ENCODE measurements at regions not wholly inside any gene's neighbourhood (a gene's known extent, or its start where the extent isn't known, plus 50 kb on each side); places are given as distances from the start of the nearest gene placed in this dataset.
"Not testable (repeated sequence)": the region's sequence is repeated elsewhere in the genome, so short reads cannot be mapped to it uniquely, and the experiment has no call there.

DNA sequence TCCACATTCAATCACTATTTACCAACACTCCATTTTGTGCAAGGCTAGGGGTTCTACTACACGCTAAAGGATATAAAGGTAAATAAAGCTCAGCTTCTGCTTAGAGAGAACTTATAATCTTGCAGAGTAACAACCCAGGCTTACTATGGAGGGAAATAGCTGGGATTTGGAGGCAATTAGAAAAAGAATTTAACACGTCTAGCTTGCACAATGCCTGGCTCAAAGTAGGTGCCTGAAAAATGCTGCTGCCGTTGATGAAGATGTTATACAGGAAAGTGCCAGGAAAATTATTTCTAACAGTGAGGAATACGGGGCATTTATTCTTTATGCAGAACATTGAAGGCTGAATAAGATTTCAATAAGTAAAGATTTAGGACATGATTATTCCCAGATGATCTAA is 214.2 kb downstream of the KITLG start:
- intact Hi-C loops (cut with micrococcal nuclease), result no loop called here

DNA sequence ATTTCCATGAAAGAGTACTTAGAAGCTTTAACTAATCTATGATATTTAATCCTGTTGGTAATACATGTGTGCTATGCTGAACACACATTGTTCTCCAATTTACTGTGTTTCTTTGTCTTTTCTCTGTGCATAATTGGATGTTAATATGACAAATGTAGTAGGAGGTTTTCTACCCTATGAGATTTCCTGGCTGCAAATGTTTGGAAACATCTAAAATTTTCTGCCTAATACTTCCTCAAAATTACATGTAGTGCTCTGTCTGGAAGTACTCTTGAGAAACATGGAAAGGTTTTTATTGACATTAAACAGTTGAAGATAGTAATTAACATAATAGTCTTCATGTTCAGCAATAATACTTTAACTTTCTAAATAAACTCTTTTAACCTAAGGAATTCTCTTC is 213.0 kb downstream of the KITLG start:
- intact Hi-C loops (cut with micrococcal nuclease), result no loop called here

- intact Hi-C loops (cut with micrococcal nuclease), result not testable (repeated sequence)
Observed at GRCh38 chr12:88368077-88368476, 212.2 kb downstream of the KITLG start.

DNA sequence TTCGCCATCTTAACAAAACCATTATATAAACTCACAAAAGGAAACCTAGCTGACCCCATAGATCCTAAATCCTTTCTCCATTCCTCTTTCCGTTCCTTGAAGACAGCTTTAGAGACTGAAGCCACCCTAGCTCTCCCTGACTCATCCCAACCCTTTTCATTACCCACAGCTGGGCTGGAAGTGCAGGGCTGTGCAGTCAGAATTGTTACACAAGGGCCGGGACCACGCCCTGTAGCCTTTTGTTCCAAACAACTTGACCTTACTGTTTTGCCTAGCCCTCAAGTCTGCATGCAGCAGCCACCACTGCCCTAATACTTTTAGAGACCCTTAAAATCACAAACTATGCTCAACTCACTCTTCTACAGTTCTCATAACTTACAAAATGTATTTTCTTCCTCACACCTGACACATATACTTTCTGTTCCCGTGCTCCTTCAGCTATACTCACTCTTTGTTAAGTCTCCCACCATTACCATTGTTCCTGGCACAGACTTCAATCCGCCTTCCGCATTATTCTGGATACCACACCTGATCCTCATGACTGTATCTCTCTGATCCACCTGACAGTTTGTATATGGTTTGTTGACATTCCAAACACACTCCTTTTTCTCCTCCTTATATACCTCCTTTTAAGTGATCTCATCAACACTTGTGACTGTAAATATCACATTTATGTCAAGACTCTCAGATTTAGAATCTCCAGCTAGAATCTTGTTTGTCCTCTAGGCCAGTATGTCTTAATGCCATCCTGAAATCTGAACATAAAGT is 208.7 kb downstream of the KITLG start:
- intact Hi-C loops (cut with micrococcal nuclease), result no loop called here

- intact Hi-C loops (cut with micrococcal nuclease), result no loop called here
Observed at GRCh38 chr12:88375306-88376305, 204.7 kb downstream of the KITLG start.

DNA sequence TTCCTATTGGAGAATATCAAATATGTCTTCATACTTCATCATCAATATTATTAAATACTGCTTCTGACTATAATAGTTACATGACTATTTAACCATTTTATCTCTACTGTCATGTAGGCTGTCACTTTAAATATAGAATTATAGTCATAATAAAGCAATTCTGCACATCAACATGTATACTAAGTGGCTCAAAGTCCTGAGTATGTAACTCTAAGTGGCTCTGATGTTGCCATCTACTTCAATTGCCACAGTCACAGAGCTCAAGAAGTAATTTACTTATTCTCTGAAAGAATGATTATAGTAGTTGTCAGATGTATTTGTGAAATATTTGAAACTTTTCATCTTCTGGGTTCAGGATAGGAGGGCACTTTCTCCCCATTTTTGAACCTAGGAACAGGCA is 202.3 kb downstream of the KITLG start:
- intact Hi-C loops (cut with micrococcal nuclease), result no loop called here

DNA sequence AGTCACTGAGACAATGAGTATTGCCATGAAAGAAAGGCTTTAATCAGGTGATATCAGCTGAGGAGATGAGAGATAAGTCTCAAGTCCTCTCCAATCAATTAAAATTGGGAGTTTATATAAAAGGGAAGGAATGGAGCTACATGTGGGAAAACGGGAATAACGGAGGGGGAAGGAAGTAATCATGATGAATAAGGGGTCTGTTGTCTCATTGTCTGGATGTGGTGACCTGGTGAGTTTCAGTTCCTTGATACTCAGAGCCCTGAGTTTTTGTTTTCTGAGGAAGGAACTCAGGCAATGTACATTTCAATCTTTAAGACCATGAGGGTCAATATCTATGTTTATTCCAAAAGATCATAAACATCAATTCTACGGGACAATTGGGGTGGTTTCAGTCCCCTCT is 198.8 kb downstream of the KITLG start:
- intact Hi-C loops (cut with micrococcal nuclease), result no loop called here

DNA sequence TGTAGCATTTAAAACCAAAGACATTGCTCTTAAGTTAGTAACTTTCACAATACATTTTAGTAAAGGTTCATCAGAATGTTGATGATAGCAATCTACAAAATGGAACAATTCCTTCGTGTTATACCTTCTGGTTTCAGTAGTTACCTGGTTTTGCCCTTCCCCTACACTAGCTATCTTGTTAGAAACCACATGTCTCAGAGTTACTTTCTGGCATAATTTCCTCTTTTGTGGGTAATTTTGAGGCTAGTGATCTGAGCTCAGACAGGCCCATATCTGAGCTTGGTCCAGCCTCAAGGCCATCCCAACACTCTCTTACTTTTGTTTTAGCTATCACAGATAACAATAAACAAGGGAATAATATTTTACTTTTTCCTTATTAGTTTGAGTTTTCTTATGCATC is 196.9 kb downstream of the KITLG start:
- intact Hi-C loops (cut with micrococcal nuclease), result no loop called here

DNA sequence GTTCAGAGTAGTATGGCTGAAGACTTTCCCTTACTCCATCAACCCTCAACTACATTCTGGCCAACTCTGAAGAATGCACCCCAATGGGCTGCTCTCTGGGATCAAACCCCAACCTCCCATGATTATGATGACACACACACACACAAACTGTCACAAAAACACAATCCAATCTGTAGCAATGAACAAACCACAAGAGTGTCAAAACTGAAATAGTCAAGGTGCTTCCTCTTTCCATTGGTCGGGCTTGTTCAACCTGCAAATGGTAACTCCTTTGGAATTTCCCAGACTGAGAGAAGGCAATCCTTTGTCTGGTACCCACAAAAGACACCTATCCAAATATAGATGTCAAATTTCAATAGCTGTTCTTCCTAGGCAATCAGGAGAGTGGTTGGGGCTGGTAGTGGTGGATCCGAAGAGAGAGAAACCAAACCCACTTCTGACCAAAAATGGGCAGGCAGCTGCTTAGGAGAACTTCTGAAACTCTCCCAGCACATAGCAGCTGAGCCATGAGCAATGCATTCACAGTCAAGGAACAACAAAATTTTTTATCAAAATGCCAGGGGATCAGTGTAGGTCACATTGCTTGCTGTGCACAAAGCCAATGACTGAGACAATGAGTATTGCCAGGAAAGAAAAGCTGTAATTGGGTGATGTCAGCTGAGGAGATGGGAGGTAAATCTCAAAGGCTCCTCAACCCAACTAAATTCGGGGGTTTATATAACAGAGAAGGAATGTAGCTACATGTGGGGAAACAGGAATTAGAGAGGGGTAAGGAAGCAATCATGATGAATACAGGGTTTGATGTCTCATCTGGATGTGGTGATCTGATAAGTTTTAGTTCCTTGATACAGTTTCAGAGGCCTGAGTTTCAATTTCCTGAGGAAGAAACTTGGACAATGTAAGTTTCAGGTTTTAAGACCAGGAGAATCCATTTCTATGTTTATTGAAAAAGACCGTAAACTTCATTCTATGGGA is 191.4 kb downstream of the KITLG start:
- intact Hi-C loops (cut with micrococcal nuclease), result no loop called here

GRCh38 chr12:88390811-88391210 is 189.5 kb downstream of the KITLG start:
- intact Hi-C loops (cut with micrococcal nuclease), result loop anchor here (1.0 kb wide), 1 partner anchor 92 kb away; no protein-coding TSS in a partner anchor

DNA sequence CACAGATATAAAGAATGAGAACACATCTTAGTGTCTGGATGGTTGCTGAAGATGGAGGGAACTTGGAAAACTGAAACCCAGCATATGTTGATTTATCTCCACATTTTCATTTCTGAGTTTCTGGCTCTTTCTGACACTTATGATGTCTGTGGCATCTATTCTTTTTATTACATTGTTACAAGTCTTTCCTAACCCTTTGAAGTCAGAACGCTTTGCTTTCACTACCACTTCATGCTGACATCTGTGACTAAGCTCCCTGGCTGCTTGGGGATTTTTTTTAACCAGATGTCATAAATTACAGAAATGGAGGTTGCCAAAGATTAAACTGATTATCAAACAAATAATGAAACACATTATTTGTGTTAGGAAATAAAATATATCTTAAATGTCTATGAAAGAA is 188.7 kb downstream of the KITLG start:
- intact Hi-C loops (cut with micrococcal nuclease), result loop anchor here (1.0 kb wide), 1 partner anchor 92 kb away; no protein-coding TSS in a partner anchor

DNA sequence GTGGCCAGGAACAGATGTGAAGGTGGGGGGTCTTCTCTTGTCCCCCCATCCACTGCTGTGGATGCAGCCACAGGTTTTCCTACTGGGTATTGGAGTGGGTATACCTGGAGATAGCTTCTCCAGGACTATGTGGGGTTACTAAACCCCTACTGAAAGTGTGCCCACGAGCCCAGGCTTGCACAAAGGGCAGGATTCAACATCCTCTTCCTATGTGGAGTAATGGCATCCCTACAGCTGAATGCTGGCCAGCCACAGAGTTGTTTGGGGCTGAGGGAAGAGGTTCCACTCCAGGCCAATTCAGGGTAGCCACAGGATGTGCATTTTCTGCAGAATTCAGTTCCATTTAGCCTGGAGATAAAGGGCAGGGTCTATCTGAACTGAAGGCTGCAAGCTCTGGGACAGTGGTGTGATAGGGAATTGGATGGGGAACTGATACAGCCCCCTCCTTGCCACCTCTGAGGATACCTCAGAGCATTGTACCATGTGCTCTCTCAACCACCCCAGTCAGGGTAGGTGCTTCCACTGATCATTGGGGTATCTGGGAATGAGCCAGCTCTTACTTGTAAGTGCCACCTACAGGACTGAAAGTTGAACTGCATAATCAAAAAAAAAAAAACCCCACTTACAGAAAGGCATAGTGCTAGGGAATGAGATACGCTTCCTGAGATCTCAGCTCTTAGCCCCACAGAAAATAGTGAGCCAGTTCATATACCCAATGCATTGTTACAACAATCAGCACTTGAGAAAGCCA is 187.1 kb downstream of the KITLG start:
- intact Hi-C loops (cut with micrococcal nuclease), result loop anchor here (1.0 kb wide), 1 partner anchor 282 kb away; no protein-coding TSS in a partner anchor

DNA sequence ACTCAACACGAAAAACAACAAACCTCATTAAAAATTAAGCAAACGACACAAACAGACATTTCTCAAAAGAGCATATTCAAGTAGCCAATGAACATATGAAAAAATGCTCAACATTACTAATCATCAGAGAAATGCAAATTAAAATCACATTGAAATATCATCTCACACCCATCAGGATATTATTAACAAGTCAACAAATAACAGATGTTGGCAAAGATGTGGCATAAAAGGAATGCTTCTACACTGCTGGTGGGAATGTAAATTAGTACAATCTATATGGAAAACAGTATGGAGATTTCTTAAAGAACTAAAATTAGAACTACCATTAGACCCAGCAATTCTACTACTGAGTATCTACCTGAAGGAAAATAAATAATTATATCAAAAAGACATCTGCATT is 182.2 kb downstream of the KITLG start:
- intact Hi-C loops (cut with micrococcal nuclease), result no loop called here

GRCh38 chr12:88399811-88400210 is 180.5 kb downstream of the KITLG start:
- intact Hi-C loops (cut with micrococcal nuclease), result no loop called here

DNA sequence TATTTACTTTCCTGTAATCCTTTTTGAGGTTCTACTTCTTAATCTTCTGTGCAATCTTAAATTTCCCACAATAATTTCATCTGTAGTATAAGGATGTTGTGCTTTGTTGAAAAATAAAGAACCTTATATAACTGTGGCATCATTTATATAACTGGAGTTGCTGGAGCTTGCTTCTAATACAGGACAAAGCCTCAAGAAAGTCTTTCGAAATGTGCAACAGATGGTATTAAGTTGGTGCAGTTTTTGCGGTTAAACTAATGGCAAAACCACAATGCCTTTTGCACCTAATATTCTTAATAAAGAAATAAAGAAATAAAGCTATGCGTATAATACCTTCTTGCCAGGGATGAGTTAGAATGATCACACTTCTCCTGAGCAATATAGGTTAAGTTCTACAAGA is 180.0 kb downstream of the KITLG start:
- intact Hi-C loops (cut with micrococcal nuclease), result no loop called here

GRCh38 chr12:88401155-88401554 is 179.1 kb downstream of the KITLG start:
- intact Hi-C loops (cut with micrococcal nuclease), result no loop called here

DNA sequence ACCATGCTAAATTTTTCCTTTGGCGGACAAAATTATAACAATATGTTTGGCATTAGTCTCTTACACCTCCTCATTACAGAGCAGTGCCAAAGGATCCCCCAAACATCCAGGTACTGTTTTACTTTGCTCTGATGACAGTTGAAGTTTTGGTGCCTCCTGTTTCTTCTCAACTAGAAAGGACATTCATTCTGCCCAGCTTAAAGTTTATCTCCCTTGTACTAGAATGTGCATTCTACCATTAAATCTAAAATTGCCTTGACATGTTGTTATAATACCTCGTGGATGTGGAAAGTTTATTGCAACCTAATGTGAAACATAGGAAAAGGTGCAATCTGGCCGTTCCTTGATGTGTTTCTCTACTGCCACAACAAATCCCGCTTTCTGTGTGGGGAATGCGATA is 173.4 kb downstream of the KITLG start:
- intact Hi-C loops (cut with micrococcal nuclease), result no loop called here

DNA sequence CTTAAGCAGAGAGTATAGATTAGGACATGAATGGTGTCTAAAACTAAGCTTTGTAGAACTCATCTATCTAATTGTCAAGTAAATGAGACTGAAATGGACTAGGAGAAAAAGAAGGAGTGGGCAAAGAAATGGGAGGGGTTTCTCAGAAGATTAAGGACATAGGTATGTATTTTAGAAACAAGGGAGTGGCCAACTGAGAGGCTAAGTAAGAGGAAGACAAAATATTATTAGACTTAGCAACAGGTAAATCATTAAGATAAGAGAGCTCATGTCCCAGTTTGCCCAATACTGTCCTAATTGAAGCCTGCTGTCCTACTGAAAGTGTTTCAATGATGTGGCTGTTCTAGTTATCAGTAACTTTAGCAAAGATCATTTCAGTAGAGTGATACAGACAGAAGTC is 171.4 kb downstream of the KITLG start:
- intact Hi-C loops (cut with micrococcal nuclease), result no loop called here

- intact Hi-C loops (cut with micrococcal nuclease), result no loop called here
Observed at GRCh38 chr12:88409257-88409656, 171.0 kb downstream of the KITLG start.

DNA sequence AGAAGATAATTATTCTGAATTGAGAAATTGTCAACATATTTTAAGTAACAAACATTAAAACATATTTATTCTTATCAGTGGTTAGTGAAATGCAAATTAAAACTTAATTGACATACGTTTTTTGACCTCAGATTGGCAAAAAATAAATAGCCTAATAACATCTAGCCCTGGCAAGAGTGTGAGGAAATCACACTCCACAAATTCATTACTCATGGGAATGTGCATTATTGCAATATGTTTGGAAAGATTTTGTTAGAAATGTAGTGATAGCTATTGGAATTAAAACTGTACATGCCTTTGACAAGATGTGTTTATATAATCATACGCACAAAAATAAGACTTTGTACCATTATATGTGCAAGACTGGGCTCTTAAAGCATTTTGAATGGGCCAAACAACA is 168.6 kb downstream of the KITLG start:
- intact Hi-C loops (cut with micrococcal nuclease), result no loop called here
